GM21717 (cell line): ENCODE measurements at regions not wholly inside any gene's neighbourhood (a gene's known extent, or its start where the extent isn't known, plus 50 kb on each side); places are given as distances from the start of the nearest gene placed in this dataset.

Experiments used
- ATAC-seq: cut with Tn5 transposase; IDR thresholded peaks from one replicate; pipeline ENCODE4 v1.9.1; 2021; ENCODE audit warnings: mild to moderate bottlenecking, moderate library complexity; ENCODE audit not compliant: unreplicated experiment

GRCh38 chr16:82419332-82419731 is 207.4 kb upstream of the CDH13 start:
- no peak for ATAC-seq

- no peak for ATAC-seq
Measured at GRCh38 chr16:82414476-82414875, 212.3 kb upstream of the CDH13 start.

GRCh38 chr16:82412770-82413169 is 214.0 kb upstream of the CDH13 start:
- ATAC-seq: no peak

- no peak for ATAC-seq
Measured at GRCh38 chr16:82405736-82406135, 221.0 kb upstream of the CDH13 start.

- no peak for ATAC-seq
Measured at GRCh38 chr16:82404586-82405315, 222.0 kb upstream of the CDH13 start.

- no peak for ATAC-seq
Measured at GRCh38 chr16:82402665-82403218, 224.0 kb upstream of the CDH13 start.

GRCh38 chr16:82400046-82400445 is 226.7 kb upstream of the CDH13 start:
- ATAC-seq: no peak

- no peak for ATAC-seq
Measured at GRCh38 chr16:82396509-82396908, 226.5 kb upstream of the MPHOSPH6 start.

- no peak for ATAC-seq
Measured at GRCh38 chr16:82395212-82395611, 225.2 kb upstream of the MPHOSPH6 start.

- ATAC-seq: no peak
Measured at GRCh38 chr16:82391690-82392089, 221.7 kb upstream of the MPHOSPH6 start.

GRCh38 chr16:82389956-82390650 is 220.1 kb upstream of the MPHOSPH6 start:
- ATAC-seq: no peak

- no peak for ATAC-seq
Measured at GRCh38 chr16:82386761-82387160, 216.7 kb upstream of the MPHOSPH6 start.

GRCh38 chr16:82384949-82385348 is 214.9 kb upstream of the MPHOSPH6 start:
- no peak for ATAC-seq

- ATAC-seq: peak; percentile 44
Measured at GRCh38 chr16:82384017-82384416, 214.0 kb upstream of the MPHOSPH6 start.

GRCh38 chr16:82382521-82382920 is 212.5 kb upstream of the MPHOSPH6 start:
- ATAC-seq: no peak

- no peak for ATAC-seq
Measured at GRCh38 chr16:82379551-82379950, 209.5 kb upstream of the MPHOSPH6 start.

- ATAC-seq: no peak
Measured at GRCh38 chr16:82373976-82374375, 204.0 kb upstream of the MPHOSPH6 start.

- ATAC-seq: no peak
Measured at GRCh38 chr16:82370282-82370681, 200.3 kb upstream of the MPHOSPH6 start.

GRCh38 chr16:82368041-82368440 is 198.0 kb upstream of the MPHOSPH6 start:
- ATAC-seq: no peak

GRCh38 chr16:82366462-82366861 is 196.4 kb upstream of the MPHOSPH6 start:
- no peak for ATAC-seq

- ATAC-seq: no peak
Measured at GRCh38 chr16:82364690-82365089, 194.7 kb upstream of the MPHOSPH6 start.
